Transverse colon (tissue), 4 donors: ENCODE measurements at regions not wholly inside any gene's neighbourhood (a gene's known extent, or its start where the extent isn't known, plus 50 kb on each side); places are given as distances from the start of the nearest gene placed in this dataset.

ENCODE experiments used
- DNase-seq: peaks from one replicate; pipeline ENCODE4 v3.0.0-alpha.2; 2019
- H3K27ac ChIP-seq, 4 donors: fragments of 200-600 bp; sonication (generic); 2 replicates each; pipeline ENCODE4 v1.5.1; 2016 to 2018; ENCODE audit warnings: inconsistent platforms in 4 of 4
- H3K27me3 ChIP-seq: fragments of 200-600 bp; sonication (generic); 2 replicates; pipeline ENCODE4 v1.5.1; 2017; ENCODE audit warnings: inconsistent platforms
- H3K36me3 ChIP-seq, 4 donors: fragments of 200-600 bp; sonication (generic); 2 replicates each; pipeline ENCODE4 v1.5.1; 2017 to 2019; ENCODE audit warnings: inconsistent platforms in 4 of 4
- H3K4me1 ChIP-seq, 4 donors: fragments of 200-600 bp; sonication (generic); 2 replicates each; pipeline ENCODE4 v1.5.1; 2017 to 2020; ENCODE audit warnings: inconsistent platforms in 4 of 4
- H3K4me3 ChIP-seq, 4 donors: fragments of 200-600 bp; sonication (generic); 1 replicate in 1 of 4; 2 replicates in 3 of 4; pipeline versions ENCODE4 v1.5.1 to v1.6.1; 2017 to 2019; ENCODE audit warnings: inconsistent platforms in 4 of 4
- H3K9me3 ChIP-seq, 2 donors: fragments of 200-600 bp; sonication (generic); 2 replicates each; pipeline ENCODE4 v1.5.1; 2017 to 2019; ENCODE audit warnings: inconsistent platforms in 2 of 2
- EP300 ChIP-seq: sonication (generic); formaldehyde crosslinking; IDR thresholded peaks from one replicate; pipeline ENCODE4 v1.6.1; 2017; ENCODE audit warnings: antibody characterized with exemption, low read depth
- POLR2A ChIP-seq: fragments of 450-650 bp; IDR thresholded peaks from one replicate; pipeline ENCODE4 v1.6.1; 2016; ENCODE audit warnings: antibody characterized with exemption, mild to moderate bottlenecking, moderate library complexity
- POLR2AphosphoS5 ChIP-seq, 3 donors: sonication (generic); formaldehyde crosslinking; IDR thresholded peaks; one replicate each; pipeline ENCODE4 v1.6.1; 2016; ENCODE audit warnings: antibody characterized with exemption in 3 of 3
- WGBS, 2 donors: methylation state at CpG; one replicate each; pipeline ENCODE4 v1.1.5; 2018; ENCODE audit warnings: low coverage in 1 of 2; 5-methylcytosine and 5-hydroxymethylcytosine counted together
- in situ Hi-C, 4 donors: fragments of 200-750 bp; cut with MboI; loops; one replicate each; pipeline versions ENCODE4 v1.15.0 to v1.15.1; 2017; ENCODE audit warnings: low sequenced_read_pairs in 3 of 4, low pct_ligation_motif_present in 1 of 4, low pct_unique_long_range_greater_than_20kb in 1 of 4
- intact Hi-C: fragments of 100-400 bp; cut with DNase I; formaldehyde crosslinking; loops from one replicate; pipeline ENCODE4 v1.15.1; 2023; ENCODE audit warnings: low total_unique reads
- TF ChIP-seq, protein P1 (sequence below), 5 experiments: fragments of 200-600 bp in 3 of 5; fragments of 450-650 bp in 2 of 5; sonication (generic) in 3 of 5; IDR thresholded peaks; 1 replicate in 2 of 5; 2 replicates in 3 of 5; pipeline ENCODE4 v1.5.1; 2016 to 2017; ENCODE audit warnings: antibody characterized with exemption in 5 of 5, inconsistent platforms in 3 of 5, mild to moderate bottlenecking in 2 of 5, moderate library complexity in 1 of 5

GRCh38 chr18:69291755-69292154, 108.9 kb upstream of the DOK6 start:
- 66 to 76% methylated on average over 5 of the region's 5 CpGs for WGBS, 2 donors
- no peak for DNase-seq
- Histone ChIP-seq H3K36me3 (no peaks in the 10 kb centered on the region), H3K4me1 (no peaks in the 10 kb centered on the region), H3K4me3 (no peak overlapping the region), H3K27ac (no peak overlapping the region), H3K27me3 (no peaks in the 10 kb centered on the region), H3K9me3 (no peaks in the 10 kb centered on the region)
- intact Hi-C loops, result no loop called here
- in situ Hi-C loops, result loop anchor here in 1 of 4 donors (25.0 kb wide), 1 partner anchor 104 kb away; no protein-coding TSS in a partner anchor
- TF ChIP-seq POLR2A (no peak), POLR2AphosphoS5 (IDR thresholded peaks at IDR 0.05) (no peak), EP300 (no peak)
- TF ChIP-seq, protein P1, sequence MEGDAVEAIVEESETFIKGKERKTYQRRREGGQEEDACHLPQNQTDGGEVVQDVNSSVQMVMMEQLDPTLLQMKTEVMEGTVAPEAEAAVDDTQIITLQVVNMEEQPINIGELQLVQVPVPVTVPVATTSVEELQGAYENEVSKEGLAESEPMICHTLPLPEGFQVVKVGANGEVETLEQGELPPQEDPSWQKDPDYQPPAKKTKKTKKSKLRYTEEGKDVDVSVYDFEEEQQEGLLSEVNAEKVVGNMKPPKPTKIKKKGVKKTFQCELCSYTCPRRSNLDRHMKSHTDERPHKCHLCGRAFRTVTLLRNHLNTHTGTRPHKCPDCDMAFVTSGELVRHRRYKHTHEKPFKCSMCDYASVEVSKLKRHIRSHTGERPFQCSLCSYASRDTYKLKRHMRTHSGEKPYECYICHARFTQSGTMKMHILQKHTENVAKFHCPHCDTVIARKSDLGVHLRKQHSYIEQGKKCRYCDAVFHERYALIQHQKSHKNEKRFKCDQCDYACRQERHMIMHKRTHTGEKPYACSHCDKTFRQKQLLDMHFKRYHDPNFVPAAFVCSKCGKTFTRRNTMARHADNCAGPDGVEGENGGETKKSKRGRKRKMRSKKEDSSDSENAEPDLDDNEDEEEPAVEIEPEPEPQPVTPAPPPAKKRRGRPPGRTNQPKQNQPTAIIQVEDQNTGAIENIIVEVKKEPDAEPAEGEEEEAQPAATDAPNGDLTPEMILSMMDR (IDR thresholded peaks at IDR 0.05), result no peak

- H3K27me3 ChIP-seq, result no peaks in the 10 kb centered on the region
- no peaks in the 10 kb centered on the region for H3K36me3 ChIP-seq
- WGBS, 2 donors, result 73 to 74% methylated on average over 3 of the region's 3 CpGs
- in situ Hi-C loops (no loop called here), intact Hi-C loops (no loop called here)
- no peaks in the 10 kb centered on the region for H3K4me1 ChIP-seq
- no peak overlapping the region for H3K27ac ChIP-seq
- H3K9me3 ChIP-seq, result no peaks in the 10 kb centered on the region
- DNase-seq, result no peak
- TF ChIP-seq EP300 (no peak), POLR2AphosphoS5 (IDR thresholded peaks at IDR 0.05) (no peak), POLR2A (no peak)
- TF ChIP-seq, protein P1 (IDR thresholded peaks at IDR 0.05), result no peak
- no peak overlapping the region for H3K4me3 ChIP-seq
Observed at GRCh38 chr18:69300185-69300584, 100.5 kb upstream of the DOK6 start.

- H3K4me3 ChIP-seq, result no peak overlapping the region
- H3K27me3 ChIP-seq, result no peaks in the 10 kb centered on the region
- in situ Hi-C loops, result no loop called here
- WGBS, 2 donors, result 69 to 78% methylated on average over 2 of the region's 2 CpGs
- no peaks in the 10 kb centered on the region for H3K9me3 ChIP-seq
- H3K36me3 ChIP-seq, result no peaks in the 10 kb centered on the region
- intact Hi-C loops, result no loop called here
- no peak overlapping the region for H3K27ac ChIP-seq
- DNase-seq, result no peak
- no peaks in the 10 kb centered on the region for H3K4me1 ChIP-seq
- TF ChIP-seq POLR2AphosphoS5 (IDR thresholded peaks at IDR 0.05) (no peak), EP300 (no peak), POLR2A (no peak)
Observed at GRCh38 chr18:69308619-69309018, 92.1 kb upstream of the DOK6 start.

DNA sequence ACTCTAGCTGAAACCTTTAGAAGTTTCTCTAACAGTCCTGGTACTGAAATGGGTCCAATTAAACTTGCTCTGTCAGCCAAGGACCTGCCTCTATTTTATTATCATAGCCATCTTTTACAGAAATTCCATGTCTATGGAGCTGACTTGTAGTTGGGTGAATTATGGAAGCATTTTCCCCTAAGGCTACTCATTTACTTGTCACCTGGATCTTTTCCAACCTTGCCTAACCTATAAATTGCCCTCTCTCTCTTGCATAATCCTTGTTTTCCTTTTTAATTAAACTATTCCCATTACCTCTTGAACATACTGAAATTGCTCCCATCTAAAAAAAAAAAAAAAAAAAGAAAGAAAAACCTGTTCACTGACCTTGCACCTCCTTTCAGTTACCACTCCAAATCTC, 74.6 kb upstream of the DOK6 start:
- in situ Hi-C loops, result no loop called here
- no peaks in the 10 kb centered on the region for H3K27me3 ChIP-seq
- no peak overlapping the region for H3K4me3 ChIP-seq
- no peak for DNase-seq
- no peaks in the 10 kb centered on the region for H3K9me3 ChIP-seq
- intact Hi-C loops, result no loop called here
- H3K36me3 ChIP-seq, result no peaks in the 10 kb centered on the region
- no peaks in the 10 kb centered on the region for H3K4me1 ChIP-seq
- H3K27ac ChIP-seq, result no peak overlapping the region
- no peak for TF ChIP-seq EP300

DNA sequence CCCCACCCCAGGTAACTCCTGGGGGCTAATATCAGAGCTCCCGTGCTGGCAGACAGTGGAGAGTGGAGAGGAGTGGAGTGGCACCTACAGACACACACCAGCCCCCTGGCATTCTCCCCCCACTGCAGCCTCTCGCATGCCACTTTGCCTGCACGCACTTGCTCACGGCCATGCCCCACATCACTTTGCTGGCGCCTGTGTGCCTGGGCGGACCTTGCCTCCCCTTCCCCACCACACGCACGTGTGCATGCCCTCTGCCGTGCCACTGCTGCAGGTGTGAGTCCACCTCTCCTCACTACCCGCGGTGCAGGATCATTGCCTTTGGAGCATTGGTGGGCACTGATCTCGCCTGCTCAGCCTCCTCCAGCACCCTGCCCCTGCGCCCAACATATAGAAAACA, 72.6 kb upstream of the DOK6 start:
- Histone ChIP-seq H3K27ac (no peak overlapping the region), H3K4me3 (no peak overlapping the region), H3K36me3 (no peaks in the 10 kb centered on the region), H3K9me3 (no peaks in the 10 kb centered on the region), H3K27me3 (no peaks in the 10 kb centered on the region), H3K4me1 (no peaks in the 10 kb centered on the region)
- TF ChIP-seq POLR2A, result no peak
- no peak for TF ChIP-seq POLR2AphosphoS5 (IDR thresholded peaks at IDR 0.05)
- no peak for TF ChIP-seq EP300
- TF ChIP-seq, protein P1 (IDR thresholded peaks at IDR 0.05), result no peak
- WGBS, 2 donors, result 93% methylated on average over 13 of the region's 13 CpGs; no CpG with 5 or more reads in 1 of the 2 donors
- in situ Hi-C loops (no loop called here), intact Hi-C loops (no loop called here)
- DNase-seq, result no peak
